ENCODE measurements at regions not wholly inside any gene's neighbourhood (a gene's known extent, or its start where the extent isn't known, plus 50 kb on each side); places are given as distances from the start of the nearest gene placed in this dataset.

GRCh38 chr5:165094782-165095181 is 1589.4 kb downstream of the MAT2B start:
- no peak for DNase-seq
- intact Hi-C loops (cut with DNase I), result no loop called here
- Histone ChIP-seq H3K27me3 (no peaks in the 10 kb centered on the region), H3K4me1 (no peaks in the 10 kb centered on the region), H3K36me3 (no peaks in the 10 kb centered on the region), H3K9me3 (no peaks in the 10 kb centered on the region), H3K27ac (no peak overlapping the region), H3K4me3 (no peak overlapping the region)
- no peak for TF ChIP-seq CTCF (IDR thresholded peaks at IDR 0.05)
- ATAC-seq, result no peak

GRCh38 chr5:165101709-165102108 is 1596.3 kb downstream of the MAT2B start:
- Histone ChIP-seq H3K9me3 (no peaks in the 10 kb centered on the region), H3K36me3 (no peaks in the 10 kb centered on the region), H3K4me1 (no peaks in the 10 kb centered on the region), H3K4me3 (no peak overlapping the region), H3K27ac (no peak overlapping the region), H3K27me3 (no peaks in the 10 kb centered on the region)
- no peak for TF ChIP-seq CTCF (IDR thresholded peaks at IDR 0.05)
- ATAC-seq (no peak), DNase-seq (no peak)
- intact Hi-C loops (cut with DNase I), result no loop called here

GRCh38 chr5:165104611-165105010 is 1599.2 kb downstream of the MAT2B start:
- Histone ChIP-seq H3K4me3 (no peak overlapping the region), H3K36me3 (no peaks in the 10 kb centered on the region), H3K4me1 (no peaks in the 10 kb centered on the region), H3K27me3 (no peaks in the 10 kb centered on the region), H3K27ac (no peak overlapping the region), H3K9me3 (no peaks in the 10 kb centered on the region)
- intact Hi-C loops (cut with DNase I), result no loop called here
- ATAC-seq (no peak), DNase-seq (no peak)
- no peak for TF ChIP-seq CTCF (IDR thresholded peaks at IDR 0.05)

- Histone ChIP-seq H3K27me3 (no peaks in the 10 kb centered on the region), H3K4me3 (no peak overlapping the region), H3K4me1 (no peaks in the 10 kb centered on the region), H3K27ac (no peak overlapping the region), H3K9me3 (no peaks in the 10 kb centered on the region), H3K36me3 (no peaks in the 10 kb centered on the region)
- ATAC-seq (no peak), DNase-seq (no peak)
- TF ChIP-seq CTCF (IDR thresholded peaks at IDR 0.05), result no peak
- intact Hi-C loops (cut with DNase I), result no loop called here
These were observed 1603.4 kb downstream of the MAT2B start for GRCh38 chr5:165108809-165109208.

- no peak overlapping the region for H3K27ac ChIP-seq
These were observed 1613.8 kb downstream of the MAT2B start for GRCh38 chr5:165119175-165119574.

More at GRCh38 chr5:165119175-165119574, 1613.8 kb downstream of the MAT2B start:
- Histone ChIP-seq H3K27me3 (no peaks in the 10 kb centered on the region), H3K36me3 (no peaks in the 10 kb centered on the region), H3K4me3 (no peak overlapping the region), H3K9me3 (no peaks in the 10 kb centered on the region), H3K4me1 (no peaks in the 10 kb centered on the region)
- intact Hi-C loops (cut with DNase I), result no loop called here
- ATAC-seq (no peak), DNase-seq (no peak)
- no peak for TF ChIP-seq CTCF (IDR thresholded peaks at IDR 0.05)

All from upper lobe of right lung (tissue), 1 donor.